ENCODE measurements at regions not wholly inside any gene's neighbourhood (a gene's known extent, or its start where the extent isn't known, plus 50 kb on each side); places are given as distances from the start of the nearest gene placed in this dataset.

GRCh38 chr4:36000941-36001557 is 243.3 kb downstream of the ARAP2 start:
- DNase-seq: no peak

GRCh38 chr4:36003051-36003450 is 241.3 kb downstream of the ARAP2 start:
- no peak for DNase-seq

GRCh38 chr4:36004204-36004851 is 240.0 kb downstream of the ARAP2 start:
- DNase-seq: no peak

- no peak for DNase-seq
Observed at GRCh38 chr4:36006226-36006625, 238.1 kb downstream of the ARAP2 start.

GRCh38 chr4:36010397-36010929 is 233.9 kb downstream of the ARAP2 start:
- no peak for DNase-seq

- DNase-seq: no peak
Observed at GRCh38 chr4:36011381-36011780, 232.9 kb downstream of the ARAP2 start.

- no peak for DNase-seq
Observed at GRCh38 chr4:36012503-36012902, 231.8 kb downstream of the ARAP2 start.

- no peak for DNase-seq
Observed at GRCh38 chr4:36013206-36013605, 231.1 kb downstream of the ARAP2 start.

Measured in NCI-H2171 treated with DMSO at 0.1 percent for 48 hours (cell line).